GM12874 (cell line): ENCODE measurements at regions not wholly inside any gene's neighbourhood (a gene's known extent, or its start where the extent isn't known, plus 50 kb on each side); places are given as distances from the start of the nearest gene placed in this dataset.

Source experiments
- CTCF ChIP-seq: IDR thresholded peaks from 2 replicates; pipeline ENCODE4 v1.5.1; 2011; ENCODE audit warnings: low read depth, mild to moderate bottlenecking, control low read depth, low read length, moderate library complexity; ENCODE audit not compliant: insufficient read depth

- no peak for TF ChIP-seq CTCF
Observed at GRCh38 chrX:107514944-107515343, 65.5 kb downstream of the FRMPD3 start.

- TF ChIP-seq CTCF = no peak
Observed at GRCh38 chrX:107521877-107522586, 72.6 kb downstream of the FRMPD3 start.

- TF ChIP-seq CTCF = no peak
Observed at GRCh38 chrX:107522901-107523300, 73.4 kb downstream of the FRMPD3 start.

GRCh38 chrX:107526141-107526540 is 76.7 kb downstream of the FRMPD3 start:
- TF ChIP-seq CTCF = no peak

- no peak for TF ChIP-seq CTCF
Observed at GRCh38 chrX:107530141-107530540, 80.7 kb downstream of the FRMPD3 start.

GRCh38 chrX:107537815-107538214 is 88.4 kb downstream of the FRMPD3 start:
- TF ChIP-seq CTCF = peak; percentile 22; the same call in 1 of the 2 replicates

GRCh38 chrX:107541244-107541643 is 87.1 kb upstream of the PRPS1 start:
- TF ChIP-seq CTCF = no peak
